ENCODE measurements at regions not wholly inside any gene's neighbourhood (a gene's known extent, or its start where the extent isn't known, plus 50 kb on each side); places are given as distances from the start of the nearest gene placed in this dataset.

DNA sequence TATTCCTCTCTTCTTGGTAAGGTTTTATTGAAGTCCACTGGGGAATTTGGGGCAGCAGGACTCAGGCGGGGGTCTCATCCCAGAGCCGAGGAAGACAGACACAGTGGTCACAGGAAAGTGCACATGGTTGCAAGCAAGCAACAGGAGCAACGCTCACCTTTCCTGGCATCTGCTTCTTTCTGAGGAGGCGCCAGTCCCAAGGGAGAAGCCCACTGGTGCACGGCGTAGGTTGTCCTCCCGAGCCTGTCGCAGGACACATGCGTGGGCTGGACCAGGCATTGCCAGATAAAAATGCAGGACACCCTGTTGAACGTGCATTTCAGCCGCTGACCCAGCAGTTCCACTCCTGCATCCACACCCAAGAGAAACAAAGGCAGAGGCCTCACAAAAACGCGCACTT, 72.4 kb upstream of the OLFM1 start:
- no peak overlapping the region for H3K4me3 ChIP-seq
- H3K27ac ChIP-seq, result no peak overlapping the region
- H3K9me3 ChIP-seq (ENCODE audit: low read depth), result no peaks in the 10 kb centered on the region

GRCh38 chr9:135015565-135015964, 71.9 kb upstream of the OLFM1 start:
- Histone ChIP-seq H3K27ac (no peak overlapping the region), H3K36me3 (no peaks in the 10 kb centered on the region), H3K4me1 (ENCODE audit: low read depth) (no peaks in the 10 kb centered on the region), H3K4me3 (no peak overlapping the region), H3K27me3 (peaks cover 8% of the 10 kb centered on the region), H3K9me3 (ENCODE audit: low read depth) (no peaks in the 10 kb centered on the region)
- TF ChIP-seq, protein P1, sequence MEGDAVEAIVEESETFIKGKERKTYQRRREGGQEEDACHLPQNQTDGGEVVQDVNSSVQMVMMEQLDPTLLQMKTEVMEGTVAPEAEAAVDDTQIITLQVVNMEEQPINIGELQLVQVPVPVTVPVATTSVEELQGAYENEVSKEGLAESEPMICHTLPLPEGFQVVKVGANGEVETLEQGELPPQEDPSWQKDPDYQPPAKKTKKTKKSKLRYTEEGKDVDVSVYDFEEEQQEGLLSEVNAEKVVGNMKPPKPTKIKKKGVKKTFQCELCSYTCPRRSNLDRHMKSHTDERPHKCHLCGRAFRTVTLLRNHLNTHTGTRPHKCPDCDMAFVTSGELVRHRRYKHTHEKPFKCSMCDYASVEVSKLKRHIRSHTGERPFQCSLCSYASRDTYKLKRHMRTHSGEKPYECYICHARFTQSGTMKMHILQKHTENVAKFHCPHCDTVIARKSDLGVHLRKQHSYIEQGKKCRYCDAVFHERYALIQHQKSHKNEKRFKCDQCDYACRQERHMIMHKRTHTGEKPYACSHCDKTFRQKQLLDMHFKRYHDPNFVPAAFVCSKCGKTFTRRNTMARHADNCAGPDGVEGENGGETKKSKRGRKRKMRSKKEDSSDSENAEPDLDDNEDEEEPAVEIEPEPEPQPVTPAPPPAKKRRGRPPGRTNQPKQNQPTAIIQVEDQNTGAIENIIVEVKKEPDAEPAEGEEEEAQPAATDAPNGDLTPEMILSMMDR (IDR thresholded peaks at IDR 0.05; ENCODE audit: low read depth, low read length), result no peak
- DNase-seq (ENCODE audit: low read depth in 1 of 2, low spot score in 1 of 2), result no peak

More for the DNA sequence above, 72.4 kb upstream of the OLFM1 start:
- Histone ChIP-seq H3K4me1 (ENCODE audit: low read depth) (no peaks in the 10 kb centered on the region), H3K36me3 (no peaks in the 10 kb centered on the region), H3K27me3 (peaks cover 8% of the 10 kb centered on the region)
- no peak for DNase-seq (ENCODE audit: low read depth in 1 of 2, low spot score in 1 of 2)
- TF ChIP-seq, protein P1 (IDR thresholded peaks at IDR 0.05; ENCODE audit: low read depth, low read length), result no peak

- DNase-seq (ENCODE audit: low read depth in 1 of 2, low spot score in 1 of 2), result no peak
- TF ChIP-seq, protein P1 (IDR thresholded peaks at IDR 0.05; ENCODE audit: low read depth, low read length), result no peak
- peaks cover 8% of the 10 kb centered on the region for H3K27me3 ChIP-seq
- no peaks in the 10 kb centered on the region for H3K36me3 ChIP-seq
- H3K9me3 ChIP-seq (ENCODE audit: low read depth), result no peaks in the 10 kb centered on the region
- no peaks in the 10 kb centered on the region for H3K4me1 ChIP-seq (ENCODE audit: low read depth)
- no peak overlapping the region for H3K27ac ChIP-seq
- H3K4me3 ChIP-seq, result no peak overlapping the region
These were observed 71.3 kb upstream of the OLFM1 start for GRCh38 chr9:135016037-135016640.

DNA sequence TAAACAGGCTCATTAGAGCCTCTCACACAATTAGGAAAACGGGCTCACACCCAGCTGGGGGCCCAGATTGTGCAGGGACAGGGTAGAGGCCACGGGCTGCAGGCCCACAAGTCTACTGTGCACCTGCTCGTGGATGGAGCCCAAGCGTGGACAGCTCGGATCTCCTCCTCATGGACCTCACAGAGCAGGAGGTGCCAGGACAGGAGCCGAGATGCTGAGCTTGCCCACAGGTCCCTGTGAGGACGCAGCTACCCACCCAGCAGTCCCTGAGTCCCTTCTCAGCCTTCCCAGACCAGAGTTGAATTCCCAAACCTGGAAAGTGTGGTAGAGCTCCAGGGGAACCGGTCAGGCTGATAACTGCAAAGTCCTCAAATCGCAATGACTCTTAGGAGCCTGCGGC, 70.6 kb upstream of the OLFM1 start:
- TF ChIP-seq, protein P1 (IDR thresholded peaks at IDR 0.05; ENCODE audit: low read depth, low read length), result no peak
- no peaks in the 10 kb centered on the region for H3K9me3 ChIP-seq (ENCODE audit: low read depth)
- H3K27ac ChIP-seq, result no peak overlapping the region
- H3K36me3 ChIP-seq, result no peaks in the 10 kb centered on the region
- no peaks in the 10 kb centered on the region for H3K4me1 ChIP-seq (ENCODE audit: low read depth)
- no peak overlapping the region for H3K4me3 ChIP-seq
- peaks cover 8% of the 10 kb centered on the region for H3K27me3 ChIP-seq
- DNase-seq (ENCODE audit: low read depth in 1 of 2, low spot score in 1 of 2), result no peak

GRCh38 chr9:135017899-135018298, 69.6 kb upstream of the OLFM1 start:
- Histone ChIP-seq H3K27ac (no peak overlapping the region), H3K4me3 (no peak overlapping the region), H3K4me1 (ENCODE audit: low read depth) (no peaks in the 10 kb centered on the region), H3K36me3 (no peaks in the 10 kb centered on the region), H3K9me3 (ENCODE audit: low read depth) (no peaks in the 10 kb centered on the region), H3K27me3 (peaks cover 8% of the 10 kb centered on the region)
- TF ChIP-seq, protein P1 (IDR thresholded peaks at IDR 0.05; ENCODE audit: low read depth, low read length), result no peak
- DNase-seq (ENCODE audit: low read depth in 1 of 2, low spot score in 1 of 2), result no peak
